Mammary epithelial cell (primary cell): ENCODE measurements at regions not wholly inside any gene's neighbourhood (a gene's known extent, or its start where the extent isn't known, plus 50 kb on each side); places are given as distances from the start of the nearest gene placed in this dataset.

Experiments
- CTCF ChIP-seq, 2 donors: IDR thresholded peaks in 1 of 2; conservative IDR thresholded peaks in 1 of 2; 2 replicates each; pipeline ENCODE4 v1.5.1; 2011 to 2012; ENCODE audit warnings: inconsistent platforms in 2 of 2, low read length in 2 of 2, mild to moderate bottlenecking in 2 of 2, control low read depth in 1 of 2, low read depth in 1 of 2; ENCODE audit not compliant: insufficient read depth in 1 of 2; ENCODE audit errors: extremely low read depth in 1 of 2
- EZH2 ChIP-seq: IDR thresholded peaks from 2 replicates; pipeline ENCODE4 v1.6.1; 2012; ENCODE audit warnings: low read length, inconsistent platforms, borderline replicate concordance

DNA sequence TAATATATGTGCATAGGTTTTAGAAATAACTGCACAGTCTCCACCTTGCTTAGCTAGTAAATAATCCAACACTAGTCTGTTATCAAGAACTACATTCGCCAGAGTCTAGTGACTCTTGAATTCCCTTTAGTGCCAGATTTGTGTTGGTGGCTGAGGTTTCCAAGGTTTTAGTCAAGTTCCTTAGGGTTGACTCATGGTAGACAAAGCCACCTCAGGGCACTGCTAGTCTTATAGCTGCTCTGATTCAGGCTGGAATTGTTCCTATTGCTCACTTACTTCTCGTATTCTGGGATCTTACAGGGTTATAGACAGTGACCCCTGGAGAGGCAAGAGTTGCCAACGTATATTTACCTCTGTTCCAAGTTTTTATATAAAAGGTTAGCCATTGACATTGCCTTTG lies 1369.8 kb upstream of the CDH9 start:
- no peak for TF ChIP-seq CTCF (conservative IDR thresholded peaks at IDR 0.05 in 1 of 2, IDR thresholded peaks at IDR 0.05 in 1 of 2; ENCODE audit: extremely low read depth in 1 of 2, insufficient read depth in 1 of 2, low read depth in 1 of 2, low read length in 2 of 2)
- no peak for TF ChIP-seq EZH2
